GM12864 (cell line): ENCODE measurements at regions not wholly inside any gene's neighbourhood (a gene's known extent, or its start where the extent isn't known, plus 50 kb on each side); places are given as distances from the start of the nearest gene placed in this dataset.

Source experiments
- DNase-seq: peaks from one replicate; pipeline ENCODE4 v3.0.0-alpha.2; 2011; ENCODE audit warnings: low read depth
- H3K4me3 ChIP-seq: 2 replicates; pipeline ENCODE4 v1.5.1; 2011; ENCODE audit warnings: mild to moderate bottlenecking, low read depth, low read length, control low read depth
- TF ChIP-seq, protein P1 (sequence below): IDR thresholded peaks from 2 replicates; pipeline ENCODE4 v1.5.1; 2011; ENCODE audit warnings: low read depth, mild to moderate bottlenecking, moderate library complexity, low read length, control low read depth, inconsistent platforms; ENCODE audit errors: missing control alignments

DNA sequence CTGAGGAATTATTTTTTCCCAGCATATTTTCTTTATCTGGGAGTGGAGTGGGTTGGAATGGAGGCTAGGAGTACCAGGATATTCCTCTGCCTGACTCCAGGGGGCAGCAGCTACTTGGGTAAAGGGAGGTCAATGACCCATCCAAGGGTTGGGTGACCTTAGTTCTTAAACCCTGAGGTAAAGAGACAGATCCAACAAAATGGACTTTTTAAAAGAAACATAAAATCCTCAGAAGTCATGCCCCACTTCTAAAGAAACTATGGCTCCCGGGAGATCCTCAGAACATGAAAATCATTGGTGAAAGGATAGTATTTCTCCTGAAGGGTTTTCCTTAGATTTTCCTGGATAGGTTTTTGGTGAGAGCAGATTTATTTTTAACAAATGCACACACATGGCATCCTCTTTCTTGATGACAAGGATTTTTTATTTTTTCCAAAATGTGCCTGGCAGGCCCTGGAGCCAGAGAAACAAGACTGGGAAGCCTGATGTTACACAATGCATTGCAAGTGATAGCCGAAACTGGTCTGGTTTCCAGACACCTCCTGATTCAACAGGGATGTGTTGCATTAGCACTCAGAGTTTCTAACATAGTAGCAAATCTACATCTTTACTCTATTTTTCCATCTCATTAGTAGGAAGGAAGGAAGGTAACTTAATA, 240.9 kb upstream of the BTBD3 start:
- TF ChIP-seq, protein P1, sequence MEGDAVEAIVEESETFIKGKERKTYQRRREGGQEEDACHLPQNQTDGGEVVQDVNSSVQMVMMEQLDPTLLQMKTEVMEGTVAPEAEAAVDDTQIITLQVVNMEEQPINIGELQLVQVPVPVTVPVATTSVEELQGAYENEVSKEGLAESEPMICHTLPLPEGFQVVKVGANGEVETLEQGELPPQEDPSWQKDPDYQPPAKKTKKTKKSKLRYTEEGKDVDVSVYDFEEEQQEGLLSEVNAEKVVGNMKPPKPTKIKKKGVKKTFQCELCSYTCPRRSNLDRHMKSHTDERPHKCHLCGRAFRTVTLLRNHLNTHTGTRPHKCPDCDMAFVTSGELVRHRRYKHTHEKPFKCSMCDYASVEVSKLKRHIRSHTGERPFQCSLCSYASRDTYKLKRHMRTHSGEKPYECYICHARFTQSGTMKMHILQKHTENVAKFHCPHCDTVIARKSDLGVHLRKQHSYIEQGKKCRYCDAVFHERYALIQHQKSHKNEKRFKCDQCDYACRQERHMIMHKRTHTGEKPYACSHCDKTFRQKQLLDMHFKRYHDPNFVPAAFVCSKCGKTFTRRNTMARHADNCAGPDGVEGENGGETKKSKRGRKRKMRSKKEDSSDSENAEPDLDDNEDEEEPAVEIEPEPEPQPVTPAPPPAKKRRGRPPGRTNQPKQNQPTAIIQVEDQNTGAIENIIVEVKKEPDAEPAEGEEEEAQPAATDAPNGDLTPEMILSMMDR = peak; percentile 21
- DNase-seq = no peak
- H3K4me3 ChIP-seq = no peak overlapping the region

DNA sequence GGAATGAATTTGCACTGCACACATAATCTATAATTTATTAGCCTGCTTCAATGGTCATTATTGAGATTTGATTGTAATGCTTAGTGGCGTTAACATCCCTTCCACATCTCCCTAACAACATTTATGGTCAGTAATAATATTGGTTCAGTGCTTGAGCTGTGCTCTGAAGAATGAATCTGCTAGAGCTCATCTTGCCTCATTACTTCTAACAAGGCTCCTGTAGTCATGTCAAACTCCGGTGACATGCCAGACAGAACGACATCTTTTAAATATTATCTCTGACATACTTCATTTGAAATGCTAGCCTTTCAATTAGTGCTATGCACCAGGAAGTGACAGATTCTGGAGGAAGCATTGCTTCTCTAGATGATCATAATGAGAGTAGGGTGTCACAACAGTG, 240.3 kb upstream of the BTBD3 start:
- H3K4me3 ChIP-seq = no peak overlapping the region
- no peak for DNase-seq
- TF ChIP-seq, protein P1 = no peak

GRCh38 chr20:11677836-11678235, 239.9 kb upstream of the BTBD3 start:
- DNase-seq = no peak
- no peak overlapping the region for H3K4me3 ChIP-seq
- TF ChIP-seq, protein P1 = no peak

GRCh38 chr20:11682285-11682684, 235.4 kb upstream of the BTBD3 start:
- H3K4me3 ChIP-seq = no peak overlapping the region
- DNase-seq = no peak
- TF ChIP-seq, protein P1 = no peak

DNA sequence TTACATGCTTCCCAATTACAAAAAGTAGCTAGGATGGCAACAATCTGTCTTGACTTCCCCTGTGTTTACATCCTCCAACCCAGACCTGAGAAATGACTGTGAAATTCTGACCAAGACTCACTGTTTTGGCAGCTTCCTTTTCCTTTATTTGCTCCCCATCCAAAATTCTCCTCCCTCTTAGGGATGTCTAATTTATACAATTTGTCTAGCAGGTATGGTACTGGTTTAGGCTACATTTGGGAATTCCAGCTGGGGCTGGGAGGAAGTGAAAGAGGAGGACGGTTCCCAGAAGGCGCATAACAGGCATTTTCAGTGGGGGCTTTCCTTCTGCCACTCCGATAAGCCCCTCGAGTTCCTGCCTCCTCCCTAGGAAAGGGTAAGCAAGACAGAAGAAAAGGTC, 231.5 kb upstream of the BTBD3 start:
- no peak for DNase-seq
- TF ChIP-seq, protein P1 = no peak
- no peak overlapping the region for H3K4me3 ChIP-seq

DNA sequence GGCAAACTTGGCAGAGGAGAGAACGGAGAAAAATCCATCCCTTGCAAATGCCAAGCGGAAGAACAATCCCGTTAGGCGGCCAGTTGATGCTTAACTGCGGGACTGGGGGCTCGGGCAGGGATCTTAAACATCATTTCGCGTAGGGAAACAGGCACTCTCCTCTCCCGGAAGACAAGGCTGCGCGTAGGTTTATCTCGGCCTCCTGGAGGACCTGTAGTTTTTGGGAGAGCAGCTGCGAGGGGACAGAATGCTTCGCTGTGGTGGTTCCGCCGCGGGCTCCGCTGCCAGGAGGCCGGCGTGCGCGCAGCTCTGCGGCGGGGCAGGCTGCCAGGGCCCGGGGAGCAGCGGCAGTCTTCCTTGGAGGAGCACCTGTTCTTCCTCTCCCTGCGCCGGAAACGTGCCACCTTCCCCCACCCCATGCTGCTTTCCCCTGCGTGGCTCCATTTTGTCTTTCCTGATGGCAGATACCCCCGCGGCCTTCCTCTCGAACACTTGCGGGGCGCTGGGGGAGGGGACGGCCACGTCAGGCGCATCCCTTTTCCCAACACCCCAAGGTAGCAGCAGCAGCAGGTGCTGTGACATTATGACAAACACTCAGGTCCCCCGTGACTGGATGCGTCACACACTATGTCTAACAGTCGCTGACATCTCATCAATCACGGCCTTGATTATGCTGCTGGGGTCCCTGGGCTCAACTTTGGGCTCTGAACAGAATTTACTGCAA, 230.7 kb upstream of the BTBD3 start:
- H3K4me3 ChIP-seq = no peak overlapping the region
- TF ChIP-seq, protein P1 = no peak
- DNase-seq = no peak
